ENCODE measurements at regions not wholly inside any gene's neighbourhood (a gene's known extent, or its start where the extent isn't known, plus 50 kb on each side); places are given as distances from the start of the nearest gene placed in this dataset.
"Not testable (repeated sequence)": the region's sequence is repeated elsewhere in the genome, so short reads cannot be mapped to it uniquely, and the experiment has no call there.

DNA sequence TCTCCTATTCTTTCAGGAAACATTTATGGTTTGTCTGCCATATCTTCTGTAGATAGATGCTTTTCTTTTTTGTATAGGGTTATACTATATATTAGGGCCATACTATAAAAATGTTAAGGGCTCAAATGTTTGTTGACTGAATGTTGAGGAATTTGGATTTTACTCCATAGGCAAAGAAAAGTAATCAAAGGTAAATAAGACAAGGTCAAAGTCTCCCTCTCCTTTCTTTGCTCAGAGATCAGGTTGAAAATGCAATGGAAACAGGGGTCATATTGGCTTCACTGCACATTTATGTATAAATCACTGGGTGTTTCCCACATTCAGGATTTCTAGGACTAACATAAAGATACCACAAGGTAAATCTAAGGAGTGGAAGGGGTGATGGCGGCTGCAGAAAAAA lies 291.4 kb upstream of the FZD8 start:
- intact Hi-C loops (cut with DNase I), result no loop called here
- no peaks in the 10 kb centered on the region for H3K4me1 ChIP-seq
- no peak overlapping the region for H3K4me3 ChIP-seq
- 88 to 100% methylated on average over 1 of the region's 1 CpG for WGBS, 2 donors
- H3K36me3 ChIP-seq, result no peaks in the 10 kb centered on the region
- no peak for TF ChIP-seq POLR2A (IDR thresholded peaks at IDR 0.05)
- TF ChIP-seq, protein P1, sequence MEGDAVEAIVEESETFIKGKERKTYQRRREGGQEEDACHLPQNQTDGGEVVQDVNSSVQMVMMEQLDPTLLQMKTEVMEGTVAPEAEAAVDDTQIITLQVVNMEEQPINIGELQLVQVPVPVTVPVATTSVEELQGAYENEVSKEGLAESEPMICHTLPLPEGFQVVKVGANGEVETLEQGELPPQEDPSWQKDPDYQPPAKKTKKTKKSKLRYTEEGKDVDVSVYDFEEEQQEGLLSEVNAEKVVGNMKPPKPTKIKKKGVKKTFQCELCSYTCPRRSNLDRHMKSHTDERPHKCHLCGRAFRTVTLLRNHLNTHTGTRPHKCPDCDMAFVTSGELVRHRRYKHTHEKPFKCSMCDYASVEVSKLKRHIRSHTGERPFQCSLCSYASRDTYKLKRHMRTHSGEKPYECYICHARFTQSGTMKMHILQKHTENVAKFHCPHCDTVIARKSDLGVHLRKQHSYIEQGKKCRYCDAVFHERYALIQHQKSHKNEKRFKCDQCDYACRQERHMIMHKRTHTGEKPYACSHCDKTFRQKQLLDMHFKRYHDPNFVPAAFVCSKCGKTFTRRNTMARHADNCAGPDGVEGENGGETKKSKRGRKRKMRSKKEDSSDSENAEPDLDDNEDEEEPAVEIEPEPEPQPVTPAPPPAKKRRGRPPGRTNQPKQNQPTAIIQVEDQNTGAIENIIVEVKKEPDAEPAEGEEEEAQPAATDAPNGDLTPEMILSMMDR (IDR thresholded peaks at IDR 0.05), result no peak
- no peak for DNase-seq
- H3K9me3 ChIP-seq, result no peaks in the 10 kb centered on the region
- H3K27ac ChIP-seq, result no peak overlapping the region
- H3K27me3 ChIP-seq, result no peaks in the 10 kb centered on the region

DNA sequence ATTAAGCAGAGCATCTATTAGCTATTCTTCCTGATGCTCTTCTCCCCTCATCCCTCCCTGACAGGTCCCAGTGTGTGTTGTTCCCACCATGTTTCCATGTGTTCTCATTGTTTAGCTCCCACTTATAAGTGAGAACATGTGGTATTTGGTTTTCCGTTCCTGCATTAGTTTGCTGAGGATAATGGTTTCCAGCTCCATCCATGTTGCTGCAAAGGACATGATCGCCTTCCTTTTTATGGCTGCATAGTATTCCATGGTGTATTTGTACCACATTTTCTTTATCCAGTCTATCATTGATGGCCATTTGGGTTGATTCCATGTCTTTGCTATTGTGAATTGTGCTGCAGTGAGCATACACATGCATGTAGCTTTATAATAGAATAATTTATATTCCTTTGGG lies 287.9 kb upstream of the FZD8 start:
- H3K4me3 ChIP-seq; H3K4me1 ChIP-seq; H3K27me3 ChIP-seq; intact Hi-C loops (cut with DNase I); H3K9me3 ChIP-seq; H3K27ac ChIP-seq; DNase-seq; H3K36me3 ChIP-seq: not testable (repeated sequence)
- 83 to 88% methylated on average over 2 of the region's 2 CpGs for WGBS, 2 donors

DNA sequence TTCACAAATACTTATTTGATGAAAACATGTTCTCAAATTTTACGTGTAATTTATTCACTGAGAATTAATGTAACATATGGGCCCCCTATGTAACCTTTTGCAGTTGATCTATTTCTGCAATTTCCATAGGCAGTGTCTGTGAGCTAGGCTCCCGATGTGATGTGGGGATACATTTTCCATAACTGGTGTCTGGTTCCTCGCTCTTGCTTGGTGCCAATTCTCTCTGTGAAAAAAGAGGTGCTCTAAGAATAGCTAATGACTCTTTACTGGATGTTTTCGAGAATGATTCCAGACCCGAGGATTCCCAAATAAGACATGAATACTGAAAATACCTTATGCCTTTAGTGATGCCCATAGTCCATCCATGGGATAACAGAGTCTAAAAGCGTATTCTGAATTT lies 286.7 kb upstream of the FZD8 start:
- DNase-seq, result no peak
- H3K36me3 ChIP-seq, result no peaks in the 10 kb centered on the region
- H3K4me1 ChIP-seq, result no peaks in the 10 kb centered on the region
- H3K27me3 ChIP-seq, result no peaks in the 10 kb centered on the region
- no peak for TF ChIP-seq POLR2A (IDR thresholded peaks at IDR 0.05)
- TF ChIP-seq, protein P1 (IDR thresholded peaks at IDR 0.05), result no peak
- H3K4me3 ChIP-seq, result no peak overlapping the region
- no peak overlapping the region for H3K27ac ChIP-seq
- intact Hi-C loops (cut with DNase I), result no loop called here
- no peaks in the 10 kb centered on the region for H3K9me3 ChIP-seq
- WGBS, 2 donors, result 69 to 83% methylated on average over 6 of the region's 6 CpGs

DNA sequence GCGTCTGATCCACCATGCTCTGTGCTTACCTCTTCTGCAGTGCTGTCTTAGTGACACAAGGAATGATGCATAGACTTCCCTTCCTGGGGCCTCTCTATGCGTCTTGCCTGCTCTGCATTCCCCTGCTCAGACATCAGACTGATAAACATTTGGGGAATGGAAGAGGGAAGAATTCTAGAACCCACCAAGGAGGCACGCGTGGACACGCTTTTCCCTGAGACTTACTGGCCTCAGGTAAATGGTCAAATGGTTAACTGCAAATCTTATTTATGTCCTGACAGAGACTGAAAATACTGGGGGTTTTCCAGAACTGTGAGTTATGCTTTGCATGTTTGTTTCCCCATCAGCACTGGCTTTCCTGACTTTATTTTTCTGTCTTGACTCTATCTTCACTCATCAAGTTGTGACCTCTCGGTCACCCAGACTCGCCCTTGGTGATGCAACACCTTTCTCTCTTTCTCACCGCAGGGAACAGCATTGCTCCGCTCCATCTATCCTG lies 285.9 kb upstream of the FZD8 start:
- TF ChIP-seq POLR2A (IDR thresholded peaks at IDR 0.05), result no peak
- TF ChIP-seq, protein P1 (IDR thresholded peaks at IDR 0.05), result no peak
- no peak overlapping the region for H3K4me3 ChIP-seq
- no peak overlapping the region for H3K27ac ChIP-seq
- no peaks in the 10 kb centered on the region for H3K27me3 ChIP-seq
- no peaks in the 10 kb centered on the region for H3K4me1 ChIP-seq
- WGBS, 2 donors, result 68 to 77% methylated on average over 8 to 9 of the region's 9 CpGs
- H3K9me3 ChIP-seq, result no peaks in the 10 kb centered on the region
- no peak for DNase-seq
- intact Hi-C loops (cut with DNase I), result no loop called here
- no peaks in the 10 kb centered on the region for H3K36me3 ChIP-seq

DNA sequence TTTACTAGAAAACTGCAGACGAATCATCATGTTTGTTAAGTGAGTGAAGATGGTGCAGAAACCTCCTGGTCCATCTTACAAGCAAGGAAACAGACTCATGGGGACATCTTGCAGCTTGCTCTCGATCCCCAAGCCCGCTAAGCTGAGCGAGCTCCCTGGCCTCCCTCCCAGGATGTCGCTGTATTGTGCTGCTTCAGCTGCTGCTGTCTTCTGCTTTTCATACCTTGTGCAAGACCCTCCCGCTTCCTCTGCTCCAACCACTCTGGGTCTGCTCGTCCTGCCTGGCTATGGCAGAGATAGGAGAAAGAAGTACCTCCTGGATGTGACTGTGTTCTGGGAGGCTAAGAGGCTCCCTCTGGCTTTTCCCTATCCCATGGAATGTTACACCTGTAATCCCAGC lies 285.2 kb upstream of the FZD8 start:
- intact Hi-C loops (cut with DNase I), result no loop called here
- DNase-seq, result no peak
- TF ChIP-seq, protein P1 (IDR thresholded peaks at IDR 0.05), result no peak
- TF ChIP-seq POLR2A (IDR thresholded peaks at IDR 0.05), result no peak
- H3K4me3 ChIP-seq, result no peak overlapping the region
- no peaks in the 10 kb centered on the region for H3K9me3 ChIP-seq
- no peaks in the 10 kb centered on the region for H3K36me3 ChIP-seq
- WGBS, 2 donors, result 36 to 48% methylated on average over 7 of the region's 7 CpGs
- no peak overlapping the region for H3K27ac ChIP-seq
- no peaks in the 10 kb centered on the region for H3K27me3 ChIP-seq
- H3K4me1 ChIP-seq, result no peaks in the 10 kb centered on the region

DNA sequence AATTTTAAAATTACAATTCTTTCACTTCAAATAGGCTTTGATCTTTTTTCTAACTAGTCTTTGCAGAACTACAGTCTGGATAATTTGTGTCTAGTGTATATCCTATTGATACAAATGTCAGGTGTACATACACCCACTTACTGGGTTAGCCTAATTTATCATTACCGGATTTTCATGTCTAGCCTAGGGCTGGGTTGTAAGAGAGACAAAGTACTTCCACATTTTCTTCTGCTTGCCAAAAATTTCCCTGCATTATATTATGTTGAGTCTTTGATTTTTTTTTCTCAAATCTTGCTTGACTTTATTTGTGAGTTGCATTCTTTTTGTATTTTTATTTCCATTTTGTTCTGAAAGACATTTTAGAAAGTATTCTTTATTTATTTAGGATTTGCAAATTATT lies 284.8 kb upstream of the FZD8 start:
- Histone ChIP-seq H3K4me1 (no peaks in the 10 kb centered on the region), H3K27me3 (no peaks in the 10 kb centered on the region), H3K9me3 (no peaks in the 10 kb centered on the region), H3K4me3 (no peak overlapping the region), H3K36me3 (no peaks in the 10 kb centered on the region), H3K27ac (no peak overlapping the region)
- intact Hi-C loops (cut with DNase I), result no loop called here
- 15 to 32% methylated on average over 1 of the region's 1 CpG for WGBS, 2 donors
- no peak for TF ChIP-seq POLR2A (IDR thresholded peaks at IDR 0.05)
- TF ChIP-seq, protein P1 (IDR thresholded peaks at IDR 0.05), result no peak
- no peak for DNase-seq
